Activated T-cell treated with anti-CD3 and anti-CD28 coated beads for 1 hour (primary cell): ENCODE measurements at regions not wholly inside any gene's neighbourhood (a gene's known extent, or its start where the extent isn't known, plus 50 kb on each side); places are given as distances from the start of the nearest gene placed in this dataset.
"Not testable (repeated sequence)": the region's sequence is repeated elsewhere in the genome, so short reads cannot be mapped to it uniquely, and the experiment has no call there.

Experiments
- DNase-seq: peaks from one replicate; pipeline ENCODE4 v3.0.0-alpha.2; 2020; ENCODE audit warnings: low read depth

- no peak for DNase-seq
These were observed 330.3 kb upstream of the RBMS3 start for GRCh38 chr3:28950614-28951013.

GRCh38 chr3:28951772-28952556 lies 328.9 kb upstream of the RBMS3 start:
- DNase-seq = no peak

GRCh38 chr3:28958656-28959055 lies 322.2 kb upstream of the RBMS3 start:
- DNase-seq = no peak

GRCh38 chr3:28971156-28971555 lies 309.7 kb upstream of the RBMS3 start:
- no peak for DNase-seq

- DNase-seq = no peak
These were observed 307.9 kb upstream of the RBMS3 start for GRCh38 chr3:28972921-28973320.

GRCh38 chr3:28973609-28974008 lies 307.3 kb upstream of the RBMS3 start:
- no peak for DNase-seq

GRCh38 chr3:28978092-28978491 lies 302.8 kb upstream of the RBMS3 start:
- DNase-seq = no peak

GRCh38 chr3:28980131-28980530 lies 300.7 kb upstream of the RBMS3 start:
- DNase-seq = no peak

GRCh38 chr3:28980631-28981030 lies 300.2 kb upstream of the RBMS3 start:
- no peak for DNase-seq

- DNase-seq = no peak
These were observed 298.0 kb upstream of the RBMS3 start for GRCh38 chr3:28982906-28983305.

GRCh38 chr3:28986922-28987321 lies 293.9 kb upstream of the RBMS3 start:
- DNase-seq = no peak

- DNase-seq = no peak
These were observed 291.2 kb upstream of the RBMS3 start for GRCh38 chr3:28989646-28990089.

GRCh38 chr3:28994161-28994905 lies 286.5 kb upstream of the RBMS3 start:
- DNase-seq = no peak

GRCh38 chr3:29004885-29005599 lies 275.8 kb upstream of the RBMS3 start:
- no peak for DNase-seq

- DNase-seq = no peak
These were observed 275.0 kb upstream of the RBMS3 start for GRCh38 chr3:29005862-29006261.

- DNase-seq = no peak
These were observed 269.4 kb upstream of the RBMS3 start for GRCh38 chr3:29011441-29011840.

GRCh38 chr3:29011966-29012365 lies 268.9 kb upstream of the RBMS3 start:
- DNase-seq = no peak

GRCh38 chr3:29022976-29023375 lies 257.9 kb upstream of the RBMS3 start:
- DNase-seq = no peak

- DNase-seq = no peak
These were observed 254.6 kb upstream of the RBMS3 start for GRCh38 chr3:29026286-29026685.

- DNase-seq = no peak
These were observed 253.9 kb upstream of the RBMS3 start for GRCh38 chr3:29026959-29027358.

- DNase-seq = not testable (repeated sequence)
These were observed 249.7 kb upstream of the RBMS3 start for GRCh38 chr3:29031175-29031574.

GRCh38 chr3:29033511-29033910 lies 247.4 kb upstream of the RBMS3 start:
- DNase-seq = no peak

- no peak for DNase-seq
These were observed 230.7 kb upstream of the RBMS3 start for GRCh38 chr3:29050155-29050554.
